Ovary (tissue), 3 donors: ENCODE measurements at regions not wholly inside any gene's neighbourhood (a gene's known extent, or its start where the extent isn't known, plus 50 kb on each side); places are given as distances from the start of the nearest gene placed in this dataset.

ENCODE experiments used
- EP300 ChIP-seq: sonication (generic); formaldehyde crosslinking; IDR thresholded peaks from one replicate; pipeline ENCODE4 v1.6.1; 2017; ENCODE audit warnings: antibody characterized with exemption
- POLR2A ChIP-seq: fragments of 450-650 bp; IDR thresholded peaks from one replicate; pipeline ENCODE4 v1.6.1; 2017; ENCODE audit warnings: antibody characterized with exemption, mild to moderate bottlenecking, moderate library complexity
- TF ChIP-seq, protein P1 (sequence below), 3 donors: fragments of 450-650 bp in 2 of 3; fragments of 200-600 bp in 1 of 3; IDR thresholded peaks; one replicate each; pipeline versions ENCODE4 v1.5.1 to v1.8.0; 2016 to 2022; ENCODE audit warnings: antibody characterized with exemption in 3 of 3, mild to moderate bottlenecking in 1 of 3
- donor health status: DM: no; HTN: no; CAD: no.

- TF ChIP-seq, protein P1, sequence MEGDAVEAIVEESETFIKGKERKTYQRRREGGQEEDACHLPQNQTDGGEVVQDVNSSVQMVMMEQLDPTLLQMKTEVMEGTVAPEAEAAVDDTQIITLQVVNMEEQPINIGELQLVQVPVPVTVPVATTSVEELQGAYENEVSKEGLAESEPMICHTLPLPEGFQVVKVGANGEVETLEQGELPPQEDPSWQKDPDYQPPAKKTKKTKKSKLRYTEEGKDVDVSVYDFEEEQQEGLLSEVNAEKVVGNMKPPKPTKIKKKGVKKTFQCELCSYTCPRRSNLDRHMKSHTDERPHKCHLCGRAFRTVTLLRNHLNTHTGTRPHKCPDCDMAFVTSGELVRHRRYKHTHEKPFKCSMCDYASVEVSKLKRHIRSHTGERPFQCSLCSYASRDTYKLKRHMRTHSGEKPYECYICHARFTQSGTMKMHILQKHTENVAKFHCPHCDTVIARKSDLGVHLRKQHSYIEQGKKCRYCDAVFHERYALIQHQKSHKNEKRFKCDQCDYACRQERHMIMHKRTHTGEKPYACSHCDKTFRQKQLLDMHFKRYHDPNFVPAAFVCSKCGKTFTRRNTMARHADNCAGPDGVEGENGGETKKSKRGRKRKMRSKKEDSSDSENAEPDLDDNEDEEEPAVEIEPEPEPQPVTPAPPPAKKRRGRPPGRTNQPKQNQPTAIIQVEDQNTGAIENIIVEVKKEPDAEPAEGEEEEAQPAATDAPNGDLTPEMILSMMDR (IDR thresholded peaks at IDR 0.05), result no peak
- no peak for TF ChIP-seq POLR2A
- TF ChIP-seq EP300, result no peak
Measured at GRCh38 chr10:44858988-44859387, 52.1 kb upstream of the TMEM72 start.
